Stimulated activated CD4-positive, alpha-beta T cell treated with anti-CD3 and anti-CD28 coated beads, TNF-alpha, amount 100 ng/mL, for 4 hours (primary cell): ENCODE measurements at regions not wholly inside any gene's neighbourhood (a gene's known extent, or its start where the extent isn't known, plus 50 kb on each side); places are given as distances from the start of the nearest gene placed in this dataset.
"Not testable (repeated sequence)": the region's sequence is repeated elsewhere in the genome, so short reads cannot be mapped to it uniquely, and the experiment has no call there.

Source experiments
- DNase-seq, 3 experiments: peaks; one replicate each; pipeline ENCODE4 v3.0.0-alpha.2; 2020; ENCODE audit warnings: low read depth in 3 of 3

DNA sequence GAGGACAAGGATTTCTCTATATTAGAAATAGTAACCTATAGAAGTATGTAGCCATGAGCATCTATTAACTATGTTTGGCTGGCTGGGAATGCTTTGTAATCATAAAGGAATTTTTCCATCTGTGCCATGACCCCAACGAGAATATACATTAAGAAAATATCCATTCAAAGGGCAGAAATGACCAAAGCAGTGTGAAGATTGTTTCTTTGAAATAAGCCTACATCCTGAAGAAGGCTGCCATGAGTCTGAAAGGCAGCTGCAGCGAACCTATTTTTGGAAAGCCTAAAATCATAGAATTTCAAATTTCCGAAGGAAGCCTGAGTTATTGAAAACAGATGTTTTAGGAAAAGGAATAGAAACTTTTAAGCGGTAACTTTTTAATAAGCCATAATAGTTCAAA lies 244.2 kb upstream of the FOXK1 start:
- no peak for DNase-seq

- DNase-seq = no peak
These were observed 243.3 kb upstream of the FOXK1 start for GRCh38 chr7:4438723-4439245.

DNA sequence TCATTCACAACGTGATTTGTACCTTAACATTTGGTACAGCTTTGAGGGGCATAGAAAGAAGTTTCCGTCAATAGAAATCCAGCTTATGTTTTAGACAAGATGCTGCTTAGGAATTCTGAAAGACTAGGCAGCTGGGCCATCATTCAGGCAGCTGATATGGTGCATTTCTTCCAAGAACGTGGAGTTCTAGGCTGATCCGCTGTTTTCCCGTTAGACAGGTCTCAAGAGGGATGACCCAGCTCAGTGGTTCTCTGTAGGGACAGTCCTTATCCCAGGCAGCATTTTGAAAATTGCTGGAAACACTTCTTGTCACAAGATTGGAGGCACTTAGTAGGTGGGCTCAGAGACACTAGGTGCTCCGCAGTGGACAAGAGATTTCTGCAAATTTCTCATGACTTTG lies 242.7 kb upstream of the FOXK1 start:
- no peak for DNase-seq

DNA sequence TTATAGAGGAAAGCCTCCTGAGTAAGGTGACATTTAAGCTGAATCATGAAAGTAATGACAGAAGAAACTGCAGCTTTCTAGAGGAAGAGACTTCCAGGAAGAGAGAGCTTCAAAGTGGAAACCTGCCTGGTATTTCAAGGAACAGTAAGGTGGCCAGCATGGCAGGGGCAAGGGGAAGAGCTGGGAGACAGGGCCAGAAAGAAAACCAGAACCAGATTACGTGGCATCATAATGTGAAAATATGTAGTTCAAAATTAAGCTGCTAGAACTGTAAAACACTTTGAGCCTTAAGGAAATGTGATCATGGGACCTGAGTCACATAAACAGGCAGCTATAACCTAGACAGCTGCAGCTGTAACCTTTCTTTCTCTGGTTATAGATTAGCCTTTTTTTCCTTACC lies 238.0 kb upstream of the FOXK1 start:
- DNase-seq = no peak

DNA sequence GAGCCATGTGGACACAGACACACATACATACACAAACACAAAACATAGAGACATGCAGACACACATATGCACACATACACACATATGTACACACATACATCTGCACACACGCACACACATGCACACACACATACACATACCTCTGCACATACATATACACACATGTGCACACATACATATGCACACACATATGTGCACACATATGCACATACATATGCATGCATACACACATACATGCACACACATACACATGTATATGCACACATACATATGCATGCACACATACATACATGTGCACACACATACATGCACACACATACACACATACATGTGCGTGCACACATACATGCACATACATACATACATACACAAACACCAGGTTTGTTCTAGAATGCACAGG lies 236.3 kb upstream of the FOXK1 start:
- DNase-seq = no peak

DNA sequence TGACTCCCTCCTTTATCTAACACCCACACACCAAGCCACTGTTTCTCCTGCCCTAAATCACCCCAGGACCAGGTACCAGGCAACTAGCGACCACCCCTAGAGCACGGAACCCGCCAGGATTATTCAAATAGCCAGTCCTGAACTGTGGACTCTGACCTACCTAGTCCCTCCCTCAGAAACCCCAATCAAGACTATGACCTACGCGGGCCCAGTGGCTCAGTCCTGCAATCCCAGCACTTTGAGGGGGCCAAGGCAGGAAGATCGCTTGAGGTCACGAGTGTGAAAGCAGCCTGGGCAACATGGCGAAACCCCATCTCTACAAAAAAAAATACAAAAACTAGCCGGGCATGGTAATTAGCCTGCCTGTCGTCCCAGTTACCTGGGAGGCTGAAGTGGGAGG lies 232.8 kb upstream of the FOXK1 start:
- no peak for DNase-seq

- DNase-seq = no peak
These were observed 231.6 kb upstream of the FOXK1 start for GRCh38 chr7:4450483-4450882.

- DNase-seq = no peak
These were observed 221.5 kb upstream of the FOXK1 start for GRCh38 chr7:4460597-4460996.

DNA sequence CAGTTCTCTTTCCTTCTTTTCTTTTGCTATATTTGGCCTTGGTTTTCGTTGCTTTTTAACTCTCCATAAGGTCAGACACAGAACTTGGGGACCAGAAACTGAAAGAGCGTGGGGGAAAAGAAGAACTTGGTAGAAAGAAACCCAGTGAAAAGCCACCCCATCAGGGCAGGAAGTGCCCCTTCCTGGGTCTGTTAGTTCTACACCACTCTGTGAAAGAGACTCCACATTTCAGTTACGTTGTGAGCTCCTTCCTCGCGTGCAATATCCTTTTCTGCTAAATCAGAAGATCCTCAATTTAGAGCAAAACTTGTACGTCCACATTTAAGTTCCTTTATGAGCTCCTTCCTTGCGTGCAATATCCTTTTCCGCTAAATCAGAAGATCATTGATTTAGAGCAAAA lies 220.6 kb upstream of the FOXK1 start:
- no peak for DNase-seq

GRCh38 chr7:4468320-4469102 lies 213.6 kb upstream of the FOXK1 start:
- no peak for DNase-seq

- DNase-seq = no peak
These were observed 211.8 kb upstream of the FOXK1 start for GRCh38 chr7:4470246-4470645.

DNA sequence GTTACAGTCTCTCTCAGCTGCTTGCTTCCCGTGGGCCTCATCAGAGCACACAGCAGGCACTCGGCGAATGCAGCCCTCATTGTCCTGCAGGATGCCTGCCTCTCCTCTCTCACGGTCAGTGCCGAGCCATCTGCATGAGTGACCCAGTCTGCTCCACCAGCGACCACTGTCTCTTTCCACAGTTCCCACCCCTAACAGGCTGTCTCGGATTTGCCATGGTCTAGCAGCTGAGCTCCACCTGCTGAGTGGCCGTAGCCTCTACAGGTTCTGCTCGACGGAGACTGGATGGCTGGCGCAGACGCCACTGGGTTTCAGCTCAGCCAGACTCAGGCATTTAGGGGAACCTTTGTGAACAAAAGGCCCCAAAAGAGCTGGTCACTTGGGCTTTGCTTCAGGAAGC lies 209.4 kb upstream of the FOXK1 start:
- DNase-seq = no peak

DNA sequence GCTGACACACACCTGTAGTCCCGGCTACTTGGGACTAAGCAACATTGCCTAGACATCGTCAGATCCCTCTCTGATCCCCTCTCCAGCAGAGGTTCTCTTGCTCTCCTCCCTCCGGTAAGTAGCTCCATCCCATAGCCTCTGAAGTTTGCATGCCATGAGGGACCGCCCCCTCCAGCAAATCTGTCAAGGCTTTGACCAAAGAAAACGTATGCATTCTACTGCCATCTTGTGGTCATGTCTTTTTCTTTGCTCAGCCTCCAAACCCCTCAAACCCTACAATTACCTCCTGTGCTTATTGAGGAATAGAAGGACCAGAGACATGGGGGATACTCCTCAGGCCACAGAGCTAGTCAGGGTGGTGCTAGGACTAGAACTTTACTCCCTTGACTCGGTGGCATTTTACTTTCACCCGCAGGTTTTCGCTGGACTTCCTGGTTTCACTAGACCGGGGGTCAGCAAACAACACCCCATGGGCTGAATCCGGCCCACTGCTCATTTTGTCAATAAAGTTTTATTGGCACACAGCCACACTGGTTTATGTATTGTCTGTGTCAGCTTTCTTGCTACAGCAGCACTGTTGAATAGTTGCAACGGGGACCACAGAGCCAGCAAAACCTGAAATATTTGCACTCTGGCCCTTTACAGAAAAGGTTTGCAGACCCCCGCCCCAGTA lies 202.6 kb upstream of the FOXK1 start:
- no peak for DNase-seq

DNA sequence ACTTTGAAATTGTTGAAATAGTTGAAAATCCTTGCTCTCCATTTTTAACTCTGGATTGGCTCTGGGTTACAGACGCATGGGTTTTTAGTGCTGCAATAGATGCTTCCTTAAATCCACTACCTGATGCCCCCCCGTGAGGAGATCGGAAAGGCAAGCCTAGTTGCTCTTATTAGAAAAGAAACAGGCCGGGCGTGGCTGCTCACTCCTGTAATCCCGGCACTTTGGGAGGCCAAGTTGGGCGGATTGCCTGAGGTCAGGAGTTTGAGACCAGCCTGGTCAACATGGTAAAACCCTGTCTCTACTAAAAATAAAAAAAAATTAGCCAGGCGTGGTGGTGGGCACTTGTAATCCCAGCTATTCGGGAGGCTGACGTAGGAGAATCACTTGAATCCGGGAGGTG lies 202.0 kb upstream of the FOXK1 start:
- not testable (repeated sequence) for DNase-seq

GRCh38 chr7:4483851-4484250 lies 198.2 kb upstream of the FOXK1 start:
- no peak for DNase-seq

DNA sequence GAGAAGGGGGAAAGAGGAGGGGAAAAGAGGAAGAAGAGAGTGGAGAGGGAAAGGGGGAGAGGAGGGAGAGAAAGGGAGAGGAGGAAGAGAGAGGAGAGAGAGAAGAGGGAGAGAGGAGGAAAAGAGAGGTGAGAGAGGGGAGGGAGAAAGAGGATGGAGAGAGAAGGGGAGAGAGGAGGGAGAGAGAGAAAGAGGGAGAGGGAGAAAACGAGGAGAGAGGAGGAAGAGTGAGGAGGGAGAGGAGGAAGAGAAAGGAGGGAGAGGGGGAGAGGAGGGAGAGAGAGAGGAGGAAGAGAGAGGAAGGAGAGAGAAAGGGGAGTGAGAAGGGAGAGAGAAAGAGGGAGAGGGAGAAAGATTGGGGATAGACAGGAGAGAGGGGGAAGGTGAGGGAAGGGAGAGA lies 197.6 kb upstream of the FOXK1 start:
- DNase-seq = no peak

- no peak for DNase-seq
These were observed 195.2 kb upstream of the FOXK1 start for GRCh38 chr7:4486907-4487306.

GRCh38 chr7:4496911-4497310 lies 185.2 kb upstream of the FOXK1 start:
- not testable (repeated sequence) for DNase-seq

GRCh38 chr7:4500812-4501211 lies 181.3 kb upstream of the FOXK1 start:
- no peak for DNase-seq

DNA sequence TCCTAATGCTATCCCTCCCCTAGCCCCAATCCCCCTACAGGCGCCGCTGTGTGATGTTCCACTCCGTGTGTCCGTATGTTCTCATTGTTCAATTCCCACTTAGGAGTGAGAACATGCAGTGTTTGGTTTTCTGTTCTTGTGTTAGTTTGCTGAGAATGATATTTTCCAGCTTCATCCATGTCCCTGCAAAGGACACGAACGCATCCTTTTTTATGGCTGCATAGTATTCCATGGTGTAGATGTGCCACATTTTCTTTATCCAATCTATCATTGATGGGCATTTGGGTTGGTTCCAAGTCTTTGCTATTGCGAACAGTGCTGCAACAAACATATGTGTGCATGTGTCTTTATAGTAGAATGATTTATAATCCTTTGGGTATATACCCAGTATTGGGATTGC lies 174.2 kb upstream of the FOXK1 start:
- not testable (repeated sequence) for DNase-seq

DNA sequence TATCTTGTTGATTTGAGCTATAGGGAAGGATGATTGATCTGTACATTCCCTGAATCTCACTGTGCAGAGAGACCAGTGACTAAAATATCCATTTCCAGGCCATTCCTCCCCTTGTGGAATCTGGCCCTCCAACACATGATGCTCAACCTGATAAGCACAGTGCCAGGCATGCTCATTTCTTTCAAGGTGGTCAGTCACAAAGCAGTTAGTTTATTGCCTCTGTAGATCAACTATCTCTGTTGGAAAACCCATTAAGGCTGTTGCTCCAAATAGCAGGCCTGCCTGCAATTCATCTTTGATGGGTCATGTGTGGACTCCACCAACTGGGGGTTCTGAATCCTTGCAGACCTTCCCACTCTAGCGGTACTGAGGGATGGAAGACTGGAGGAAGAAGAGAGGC lies 168.6 kb upstream of the FOXK1 start:
- no peak for DNase-seq

DNA sequence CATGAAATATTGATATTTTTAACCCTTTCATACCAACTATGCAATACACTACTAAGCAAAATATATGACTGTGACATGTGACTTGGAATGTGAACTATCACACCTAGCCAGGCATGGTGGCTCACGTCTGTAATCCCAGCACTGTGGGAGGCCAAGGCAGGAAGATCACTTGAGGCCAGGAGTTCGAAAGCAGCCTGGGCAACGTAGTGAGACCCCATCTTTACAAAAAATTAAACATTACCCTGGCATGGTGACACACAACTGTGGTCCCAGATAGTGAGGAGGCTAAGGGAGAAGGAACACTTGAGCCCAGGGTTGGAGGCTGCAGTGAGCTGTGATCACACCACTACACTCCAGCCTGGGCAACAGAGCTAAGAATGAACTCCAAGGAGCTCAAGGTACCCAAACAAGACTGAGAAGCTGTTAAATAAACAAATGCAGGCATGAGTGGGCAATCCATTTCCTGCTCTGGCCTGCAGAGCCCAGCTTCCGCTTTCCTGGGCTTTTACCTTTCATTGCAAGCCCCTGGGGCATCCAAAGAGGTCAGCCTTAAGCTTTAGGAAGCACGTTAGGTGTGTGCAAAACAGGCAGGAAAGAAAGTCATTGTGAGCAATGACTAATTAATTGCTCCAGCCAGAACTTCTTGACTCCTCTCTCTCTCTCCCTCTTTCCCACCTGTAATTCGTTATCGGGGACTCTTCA lies 162.1 kb upstream of the FOXK1 start:
- no peak for DNase-seq

DNA sequence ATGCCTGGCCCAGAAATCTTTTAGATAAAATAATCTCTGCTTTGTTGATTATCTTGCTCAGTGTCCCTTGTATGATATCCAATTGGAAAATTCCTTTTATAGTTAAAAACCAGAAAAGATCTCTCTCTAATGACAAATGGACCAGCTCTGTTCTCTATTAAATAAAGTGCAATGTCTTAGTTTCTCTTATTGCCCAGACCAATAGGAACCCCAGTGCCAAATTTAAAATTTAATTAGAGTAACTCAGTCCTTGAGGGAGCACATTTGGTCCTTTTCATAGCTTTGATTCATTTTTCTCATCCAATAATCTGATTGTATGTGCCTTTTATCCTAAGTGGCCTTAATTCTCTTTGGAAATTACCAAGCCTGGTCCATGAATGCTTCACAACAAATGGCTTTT lies 158.9 kb upstream of the FOXK1 start:
- DNase-seq = no peak
